Activated CD4-positive, alpha-beta T cell treated with anti-CD3 and anti-CD28 coated beads, Interleukin-2, Interleukin-6, amounts not matched to agents 100 ng/mL and 50 ng/mL, durations not matched to agents 16 hours and 8 hours (primary cell): ENCODE measurements at regions not wholly inside any gene's neighbourhood (a gene's known extent, or its start where the extent isn't known, plus 50 kb on each side); places are given as distances from the start of the nearest gene placed in this dataset.

ENCODE experiments used
- DNase-seq: peaks from one replicate; pipeline ENCODE4 v3.0.0-alpha.2; 2020

- no peak for DNase-seq
These were observed 207.9 kb upstream of the CDIN1 start for GRCh38 chr15:36371509-36371908.

GRCh38 chr15:36372968-36373367, 206.5 kb upstream of the CDIN1 start:
- DNase-seq = no peak

- no peak for DNase-seq
These were observed 205.9 kb upstream of the CDIN1 start for GRCh38 chr15:36373550-36373949.

- DNase-seq = no peak
These were observed 190.3 kb upstream of the CDIN1 start for GRCh38 chr15:36389107-36389506.

- no peak for DNase-seq
These were observed 188.9 kb upstream of the CDIN1 start for GRCh38 chr15:36390491-36390890.

- no peak for DNase-seq
These were observed 186.7 kb upstream of the CDIN1 start for GRCh38 chr15:36392676-36393266.

GRCh38 chr15:36398212-36398611, 181.2 kb upstream of the CDIN1 start:
- DNase-seq = no peak

- DNase-seq = no peak
These were observed 180.2 kb upstream of the CDIN1 start for GRCh38 chr15:36399276-36399675.

GRCh38 chr15:36400936-36401585, 178.4 kb upstream of the CDIN1 start:
- no peak for DNase-seq

GRCh38 chr15:36401586-36401966, 177.8 kb upstream of the CDIN1 start:
- no peak for DNase-seq

GRCh38 chr15:36403351-36403750, 176.1 kb upstream of the CDIN1 start:
- DNase-seq = no peak

GRCh38 chr15:36406366-36406765, 173.1 kb upstream of the CDIN1 start:
- no peak for DNase-seq

- DNase-seq = no peak
These were observed 172.5 kb upstream of the CDIN1 start for GRCh38 chr15:36406911-36407310.

- no peak for DNase-seq
These were observed 171.8 kb upstream of the CDIN1 start for GRCh38 chr15:36407647-36408046.

- no peak for DNase-seq
These were observed 169.6 kb upstream of the CDIN1 start for GRCh38 chr15:36409819-36410218.

- DNase-seq = no peak
These were observed 164.8 kb upstream of the CDIN1 start for GRCh38 chr15:36414670-36415069.

GRCh38 chr15:36415643-36416042, 163.8 kb upstream of the CDIN1 start:
- no peak for DNase-seq

- DNase-seq = no peak
These were observed 156.8 kb upstream of the CDIN1 start for GRCh38 chr15:36422631-36423030.

- DNase-seq = no peak
These were observed 152.7 kb upstream of the CDIN1 start for GRCh38 chr15:36426691-36427090.

- no peak for DNase-seq
These were observed 151.2 kb upstream of the CDIN1 start for GRCh38 chr15:36428102-36428845.

- DNase-seq = no peak
These were observed 149.7 kb upstream of the CDIN1 start for GRCh38 chr15:36429707-36430106.

GRCh38 chr15:36430280-36430679, 149.1 kb upstream of the CDIN1 start:
- DNase-seq = no peak

- no peak for DNase-seq
These were observed 148.6 kb upstream of the CDIN1 start for GRCh38 chr15:36430726-36431265.

GRCh38 chr15:36432161-36432560, 147.3 kb upstream of the CDIN1 start:
- no peak for DNase-seq
